ENCODE measurements at regions not wholly inside any gene's neighbourhood (a gene's known extent, or its start where the extent isn't known, plus 50 kb on each side); places are given as distances from the start of the nearest gene placed in this dataset.

- no peaks in the 10 kb centered on the region for H3K27me3 ChIP-seq (ENCODE audit: insufficient read depth, poor library complexity, severe bottlenecking)
- H3K4me3 ChIP-seq (replicated peaks; ENCODE audit: insufficient read depth, low read length) = no peak overlapping the region
- no peak overlapping the region for H3K27ac ChIP-seq (replicated peaks)
- TF ChIP-seq REST (IDR thresholded peaks at IDR 0.05; ENCODE audit: insufficient replicate concordance, low read depth) (no peak), CTCF (IDR thresholded peaks at IDR 0.05; ENCODE audit: insufficient read depth, low read length) (no peak), POLR2AphosphoS5 (IDR thresholded peaks at IDR 0.05; ENCODE audit: low read depth) (no peak), SPI1 (IDR thresholded peaks at IDR 0.05; ENCODE audit: borderline replicate concordance, low read depth) (no peak), GABPA (IDR thresholded peaks at IDR 0.05; ENCODE audit: low read depth) (no peak)
- DNase-seq (ENCODE audit: low read depth in 1 of 2, low spot score in 1 of 2) = no peak
Measured at GRCh38 chr2:132276571-132276981, 114.8 kb upstream of the ANKRD30BL start.

- no peak overlapping the region for H3K4me3 ChIP-seq (replicated peaks; ENCODE audit: insufficient read depth, low read length)
- no peak overlapping the region for H3K27ac ChIP-seq (replicated peaks)
- TF ChIP-seq SPI1 (IDR thresholded peaks at IDR 0.05; ENCODE audit: borderline replicate concordance, low read depth) = no peak
- no peak for TF ChIP-seq GABPA (IDR thresholded peaks at IDR 0.05; ENCODE audit: low read depth)
- TF ChIP-seq REST (IDR thresholded peaks at IDR 0.05; ENCODE audit: insufficient replicate concordance, low read depth) = no peak
- no peak for TF ChIP-seq POLR2AphosphoS5 (IDR thresholded peaks at IDR 0.05; ENCODE audit: low read depth)
- TF ChIP-seq CTCF (IDR thresholded peaks at IDR 0.05; ENCODE audit: insufficient read depth, low read length) = no peak
- H3K27me3 ChIP-seq (ENCODE audit: insufficient read depth, poor library complexity, severe bottlenecking) = no peaks in the 10 kb centered on the region
- no peak for DNase-seq (ENCODE audit: low read depth in 1 of 2, low spot score in 1 of 2)
Measured at GRCh38 chr2:132278267-132278666, 116.5 kb upstream of the ANKRD30BL start.

GRCh38 chr2:132279344-132279743, 117.6 kb upstream of the ANKRD30BL start:
- Histone ChIP-seq H3K27ac (replicated peaks) (no peak overlapping the region), H3K4me3 (replicated peaks; ENCODE audit: insufficient read depth, low read length) (no peak overlapping the region), H3K27me3 (ENCODE audit: insufficient read depth, poor library complexity, severe bottlenecking) (no peaks in the 10 kb centered on the region)
- no peak for DNase-seq (ENCODE audit: low read depth in 1 of 2, low spot score in 1 of 2)
- no peak for TF ChIP-seq GABPA (IDR thresholded peaks at IDR 0.05; ENCODE audit: low read depth)
- no peak for TF ChIP-seq POLR2AphosphoS5 (IDR thresholded peaks at IDR 0.05; ENCODE audit: low read depth)
- TF ChIP-seq CTCF (IDR thresholded peaks at IDR 0.05; ENCODE audit: insufficient read depth, low read length) = no peak
- TF ChIP-seq REST (IDR thresholded peaks at IDR 0.05; ENCODE audit: insufficient replicate concordance, low read depth) = no peak
- no peak for TF ChIP-seq SPI1 (IDR thresholded peaks at IDR 0.05; ENCODE audit: borderline replicate concordance, low read depth)

Measured in HL-60 (cell line).